GM06990 (cell line): ENCODE measurements at regions not wholly inside any gene's neighbourhood (a gene's known extent, or its start where the extent isn't known, plus 50 kb on each side); places are given as distances from the start of the nearest gene placed in this dataset.
A peak's percentile ranks its signal among the peaks of the same experiment; 100 is the strongest.

Experiments
- DNase-seq: peaks from one replicate; pipeline ENCODE4 v3.0.0-alpha.2; 2011; ENCODE audit not compliant: insufficient read length; ENCODE audit errors: extremely low read depth
- H3K27me3 ChIP-seq: replicated peaks from 2 replicates; pipeline ENCODE4 v1.6.0; 2011; ENCODE audit warnings: low read length; ENCODE audit not compliant: control insufficient read depth, insufficient read depth
- H3K36me3 ChIP-seq: 2 replicates; pipeline ENCODE4 v1.5.1; 2011; ENCODE audit warnings: low read length; ENCODE audit not compliant: control insufficient read depth, insufficient read depth
- H3K4me3 ChIP-seq: replicated peaks from 2 replicates; pipeline ENCODE4 v1.5.1; 2011; ENCODE audit warnings: low read depth, mild to moderate bottlenecking, control low read depth, low read length
- TF ChIP-seq, protein P1 (sequence below): IDR thresholded peaks from 2 replicates; pipeline ENCODE4 v1.5.1; 2011; ENCODE audit warnings: low read length, control low read depth, mild to moderate bottlenecking, inconsistent platforms; ENCODE audit not compliant: insufficient read depth, poor library complexity, severe bottlenecking

DNA sequence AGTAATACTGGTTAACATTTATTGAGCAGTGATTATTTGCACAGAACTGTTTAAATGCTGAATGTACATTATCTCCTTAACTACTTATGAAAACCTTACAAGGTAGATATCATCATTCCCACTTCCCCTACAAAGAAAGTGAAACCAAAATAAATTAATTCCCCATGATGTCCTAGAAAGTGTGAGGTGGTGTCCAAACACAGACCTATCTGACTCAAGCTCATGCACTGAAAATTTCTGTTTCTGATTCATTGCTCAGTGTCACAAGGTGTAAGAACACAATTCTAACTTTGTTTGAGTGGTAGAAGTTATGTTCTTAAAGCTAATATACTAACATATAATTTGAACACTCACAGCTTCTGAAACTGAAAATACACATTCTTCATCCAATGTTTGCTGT, 178.7 kb downstream of the MRPL39 start:
- no peaks in the 10 kb centered on the region for H3K27me3 ChIP-seq
- H3K36me3 ChIP-seq, result no peaks in the 10 kb centered on the region
- no peak for DNase-seq
- TF ChIP-seq, protein P1, sequence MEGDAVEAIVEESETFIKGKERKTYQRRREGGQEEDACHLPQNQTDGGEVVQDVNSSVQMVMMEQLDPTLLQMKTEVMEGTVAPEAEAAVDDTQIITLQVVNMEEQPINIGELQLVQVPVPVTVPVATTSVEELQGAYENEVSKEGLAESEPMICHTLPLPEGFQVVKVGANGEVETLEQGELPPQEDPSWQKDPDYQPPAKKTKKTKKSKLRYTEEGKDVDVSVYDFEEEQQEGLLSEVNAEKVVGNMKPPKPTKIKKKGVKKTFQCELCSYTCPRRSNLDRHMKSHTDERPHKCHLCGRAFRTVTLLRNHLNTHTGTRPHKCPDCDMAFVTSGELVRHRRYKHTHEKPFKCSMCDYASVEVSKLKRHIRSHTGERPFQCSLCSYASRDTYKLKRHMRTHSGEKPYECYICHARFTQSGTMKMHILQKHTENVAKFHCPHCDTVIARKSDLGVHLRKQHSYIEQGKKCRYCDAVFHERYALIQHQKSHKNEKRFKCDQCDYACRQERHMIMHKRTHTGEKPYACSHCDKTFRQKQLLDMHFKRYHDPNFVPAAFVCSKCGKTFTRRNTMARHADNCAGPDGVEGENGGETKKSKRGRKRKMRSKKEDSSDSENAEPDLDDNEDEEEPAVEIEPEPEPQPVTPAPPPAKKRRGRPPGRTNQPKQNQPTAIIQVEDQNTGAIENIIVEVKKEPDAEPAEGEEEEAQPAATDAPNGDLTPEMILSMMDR, result no peak
- H3K4me3 ChIP-seq, result no peak overlapping the region

DNA sequence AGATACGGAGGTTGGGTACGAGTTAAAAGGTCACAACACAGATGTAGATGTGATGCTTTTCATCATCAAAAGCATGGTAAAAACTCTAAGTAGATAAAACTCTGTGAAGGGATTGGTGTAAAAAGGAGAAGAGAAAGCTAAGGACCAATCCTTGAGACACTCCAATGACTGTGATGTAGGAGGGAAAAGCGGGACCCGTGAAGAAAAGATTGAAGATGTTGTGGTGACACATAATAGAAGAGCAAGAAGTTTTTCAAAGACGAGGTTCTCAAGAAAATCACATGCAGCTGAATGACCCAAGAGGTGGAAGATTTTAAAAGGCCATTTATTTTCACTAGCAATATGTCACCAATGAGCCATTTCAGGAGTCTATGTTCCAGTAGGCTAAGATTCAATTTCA, 179.5 kb downstream of the MRPL39 start:
- no peak overlapping the region for H3K4me3 ChIP-seq
- no peak for DNase-seq
- TF ChIP-seq, protein P1, result no peak
- no peaks in the 10 kb centered on the region for H3K27me3 ChIP-seq
- no peaks in the 10 kb centered on the region for H3K36me3 ChIP-seq

DNA sequence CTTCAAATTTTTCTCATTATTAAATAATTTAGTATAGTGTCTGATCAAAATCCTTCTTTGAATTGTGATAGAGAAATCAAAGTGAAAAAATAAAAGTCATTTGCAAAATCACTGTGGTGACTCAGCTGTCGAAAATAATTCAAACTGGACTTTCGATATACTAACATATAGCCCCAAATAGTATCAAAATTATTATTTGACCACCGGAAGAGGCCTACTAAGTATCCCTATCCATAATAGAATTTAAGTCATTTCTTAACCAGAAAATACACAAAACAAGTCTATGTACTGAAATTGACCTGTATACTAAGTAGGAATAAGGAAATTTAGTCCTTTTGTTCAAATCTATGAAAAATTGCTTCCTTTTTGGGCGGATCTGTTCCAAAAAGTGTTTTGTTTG, 180.7 kb downstream of the MRPL39 start:
- no peak for DNase-seq
- Histone ChIP-seq H3K4me3 (no peak overlapping the region; the same call in 1 of the 2 replicates), H3K36me3 (no peaks in the 10 kb centered on the region), H3K27me3 (no peaks in the 10 kb centered on the region)
- TF ChIP-seq, protein P1, result no peak

DNA sequence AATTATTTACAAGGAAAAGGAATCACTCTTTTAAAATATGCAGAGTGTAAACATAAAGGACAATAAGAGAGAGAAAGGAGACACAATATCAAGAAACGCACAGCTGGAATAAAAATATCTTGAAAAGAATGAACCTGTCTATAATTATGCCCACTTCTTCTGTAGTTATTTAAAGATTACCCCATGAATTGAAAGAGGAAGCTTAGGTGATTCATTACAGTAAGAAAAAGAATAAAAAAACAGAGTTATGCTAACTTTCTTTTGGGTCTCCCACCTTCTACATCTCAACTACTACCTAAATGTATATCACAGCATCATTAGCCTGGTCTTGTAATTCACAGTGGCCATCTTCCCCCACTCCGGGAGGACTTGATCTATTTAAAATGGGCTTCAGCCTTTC, 182.1 kb downstream of the MRPL39 start:
- DNase-seq, result no peak
- Histone ChIP-seq H3K4me3 (peak overlapping the region; percentile 57), H3K27me3 (no peaks in the 10 kb centered on the region), H3K36me3 (no peaks in the 10 kb centered on the region)
- TF ChIP-seq, protein P1, result no peak

DNA sequence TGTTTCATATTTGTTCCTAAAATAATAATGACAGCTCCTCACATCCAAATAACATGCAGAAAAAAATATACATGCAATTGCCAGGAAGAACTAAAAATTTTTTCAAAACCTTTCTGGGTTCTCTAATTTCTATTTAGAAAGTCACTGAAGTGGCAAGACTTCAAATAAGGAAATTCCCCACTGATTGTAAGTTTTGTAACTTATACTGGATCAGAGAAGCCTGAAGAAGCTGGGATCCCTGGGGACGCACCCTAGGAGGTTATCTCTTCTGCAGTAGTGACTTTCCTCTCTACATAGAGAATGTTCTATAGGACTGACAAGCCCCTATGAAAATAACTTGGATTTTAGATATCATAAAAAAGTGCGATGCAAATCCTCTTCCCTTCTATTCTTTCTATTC, 182.6 kb downstream of the MRPL39 start:
- H3K36me3 ChIP-seq, result no peaks in the 10 kb centered on the region
- no peak for DNase-seq
- TF ChIP-seq, protein P1, result no peak
- H3K27me3 ChIP-seq, result no peaks in the 10 kb centered on the region
- H3K4me3 ChIP-seq, result peak overlapping the region; percentile 57

DNA sequence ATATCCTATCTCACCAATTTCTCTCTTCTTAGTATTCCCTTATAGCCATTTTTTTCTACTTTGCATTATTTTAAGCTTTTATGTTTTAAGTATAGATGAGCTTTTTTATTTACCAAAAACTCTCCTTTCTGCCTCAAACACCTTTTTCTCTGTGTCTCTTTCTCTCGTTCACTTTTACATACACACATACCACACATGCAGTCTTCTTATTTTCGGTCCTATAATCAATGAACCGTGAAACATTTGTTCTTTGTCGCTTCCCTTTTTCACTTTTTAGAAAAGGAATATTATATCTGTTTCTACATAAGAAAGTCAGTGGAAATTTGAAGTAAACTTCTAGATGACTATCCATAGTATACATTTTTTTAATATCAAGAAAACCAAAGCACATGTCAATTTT, 183.2 kb downstream of the MRPL39 start:
- DNase-seq, result no peak

More for the DNA sequence above, 183.2 kb downstream of the MRPL39 start:
- TF ChIP-seq, protein P1, result no peak
- H3K27me3 ChIP-seq, result no peaks in the 10 kb centered on the region
- H3K4me3 ChIP-seq, result peak overlapping the region; percentile 57
- H3K36me3 ChIP-seq, result no peaks in the 10 kb centered on the region
